ENCODE measurements at regions not wholly inside any gene's neighbourhood (a gene's known extent, or its start where the extent isn't known, plus 50 kb on each side); places are given as distances from the start of the nearest gene placed in this dataset.

DNA sequence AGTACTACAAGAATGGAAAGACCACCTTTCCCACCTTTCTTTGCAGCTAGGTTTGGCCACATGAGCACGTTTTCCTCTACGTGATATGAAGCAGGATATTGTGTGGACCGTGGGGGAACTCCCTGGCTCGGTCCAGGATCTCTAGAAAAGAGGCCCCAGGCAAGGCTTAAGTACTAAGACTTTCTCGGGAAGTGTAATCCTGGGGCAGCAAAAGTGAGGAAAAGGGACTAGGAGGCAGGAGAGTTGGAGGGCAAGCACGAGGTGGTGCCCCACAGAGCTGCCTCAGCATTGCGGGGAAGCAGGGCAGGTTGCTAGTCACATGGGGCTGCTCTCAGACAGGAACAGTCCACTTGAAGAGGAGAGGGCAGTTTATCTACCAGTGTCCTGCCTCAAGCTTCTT is 235.1 kb downstream of the GADD45G start:
- TF ChIP-seq ZNF274 (IDR thresholded peaks at IDR 0.05; ENCODE audit: low read depth, low read length) = no peak
- no peak overlapping the region for H3K4me3 ChIP-seq (ENCODE audit: low read length)

DNA sequence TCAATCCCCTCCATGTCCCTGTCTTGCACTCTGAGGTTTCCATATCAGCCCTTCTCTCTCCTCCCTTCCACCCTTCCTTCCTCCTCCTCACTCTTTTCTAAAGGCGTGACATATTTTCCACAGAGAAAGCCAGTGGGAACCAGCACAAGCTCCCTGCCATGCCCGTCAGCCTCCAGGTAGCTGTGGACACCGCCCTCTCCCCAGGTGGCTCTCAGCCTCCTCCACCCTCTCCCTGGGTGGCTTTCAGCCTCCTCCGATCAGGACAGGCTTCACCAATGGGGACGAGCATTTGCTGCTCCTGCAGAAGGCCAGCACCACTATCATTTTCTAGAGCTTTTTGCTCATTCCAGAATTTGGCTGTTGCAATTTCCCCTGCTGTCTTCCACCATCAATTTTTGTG is 236.6 kb downstream of the GADD45G start:
- no peak overlapping the region for H3K4me3 ChIP-seq (ENCODE audit: low read length)
- no peak for TF ChIP-seq ZNF274 (IDR thresholded peaks at IDR 0.05; ENCODE audit: low read depth, low read length)

DNA sequence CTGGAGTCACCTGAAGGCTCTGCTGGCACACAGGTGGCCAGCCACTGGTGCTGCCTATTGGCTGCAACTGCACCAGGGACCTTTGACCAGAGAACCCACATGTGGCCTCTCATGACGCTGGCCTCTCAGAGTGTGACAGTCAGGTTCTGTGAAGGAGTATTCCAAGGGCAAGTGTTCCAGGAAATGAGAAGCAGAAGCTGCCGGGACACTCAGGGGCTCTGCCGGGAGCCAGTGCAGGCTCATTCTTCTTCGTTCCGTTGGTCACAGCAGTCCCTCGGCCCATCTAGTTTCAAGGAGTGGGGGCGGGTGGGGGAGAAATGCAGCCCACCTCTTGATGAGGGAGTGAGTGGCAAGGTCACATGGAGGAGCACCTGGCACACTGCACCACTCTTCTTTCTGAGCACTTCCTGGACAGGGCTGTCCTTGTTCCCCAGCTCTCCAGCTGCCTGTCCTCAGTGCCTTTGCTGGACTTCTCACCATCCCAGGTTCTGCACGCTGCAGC is 237.5 kb downstream of the GADD45G start:
- no peak for TF ChIP-seq ZNF274 (IDR thresholded peaks at IDR 0.05; ENCODE audit: low read depth, low read length)
- H3K4me3 ChIP-seq (ENCODE audit: low read length) = no peak overlapping the region

DNA sequence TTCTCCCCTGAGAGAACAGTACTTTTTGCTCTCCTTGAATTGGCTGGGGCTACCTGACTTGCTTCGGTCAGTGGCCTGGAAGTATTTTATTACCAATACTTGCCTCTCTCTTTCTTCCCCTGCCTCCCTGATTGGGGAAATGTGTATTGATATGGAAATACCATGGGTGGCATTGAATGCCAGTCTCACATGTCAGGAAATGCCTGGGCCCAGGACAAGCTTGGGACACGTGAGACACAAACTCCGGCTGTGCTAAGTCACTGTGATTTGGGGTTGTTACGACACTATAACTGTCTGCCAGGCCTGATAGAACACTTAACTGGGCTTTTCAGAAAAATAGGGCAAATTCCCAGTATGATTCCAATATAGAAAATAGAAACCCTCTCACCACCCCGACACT is 238.3 kb downstream of the GADD45G start:
- H3K4me3 ChIP-seq (ENCODE audit: low read length) = no peak overlapping the region
- no peak for TF ChIP-seq ZNF274 (IDR thresholded peaks at IDR 0.05; ENCODE audit: low read depth, low read length)

DNA sequence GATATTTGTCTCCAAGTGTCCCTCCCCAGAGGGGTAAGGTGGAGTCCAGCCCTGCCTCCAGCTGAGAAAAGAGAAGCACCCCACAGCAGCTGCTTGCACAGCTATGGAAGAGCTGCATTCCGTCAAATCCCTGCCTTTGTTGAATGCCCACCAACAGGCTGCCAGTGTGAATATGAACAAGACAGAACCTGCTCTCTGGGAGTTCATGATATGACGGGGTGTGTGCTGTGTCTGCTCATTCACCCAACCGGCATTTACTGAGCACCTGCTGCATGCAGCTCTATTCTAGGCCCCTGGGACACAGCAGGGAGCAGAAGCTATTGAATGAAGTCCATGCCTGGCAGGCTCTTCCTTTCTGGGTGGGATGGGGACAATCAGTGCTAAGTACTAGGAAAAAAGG is 238.8 kb downstream of the GADD45G start:
- no peak overlapping the region for H3K4me3 ChIP-seq (ENCODE audit: low read length)

DNA sequence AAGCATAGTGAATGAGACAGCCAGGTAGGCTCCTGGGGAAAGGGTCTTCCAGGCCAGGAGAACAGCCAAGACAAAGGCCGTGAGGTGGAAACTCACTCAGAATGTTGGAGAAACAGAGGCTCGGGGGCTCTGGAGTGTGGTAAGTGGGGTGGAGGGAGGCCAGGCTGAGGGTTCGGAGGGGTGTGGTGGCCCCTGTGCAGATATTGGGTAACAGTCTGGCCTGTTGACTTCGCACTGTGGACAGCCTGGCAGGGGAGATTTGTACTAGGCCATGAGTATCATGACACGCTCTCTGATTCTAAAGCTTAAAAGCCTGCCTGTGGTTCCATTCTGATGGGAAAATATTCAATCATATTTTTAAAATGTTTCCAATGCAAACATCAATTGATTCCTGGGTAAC is 239.3 kb downstream of the GADD45G start:
- TF ChIP-seq ZNF274 (IDR thresholded peaks at IDR 0.05; ENCODE audit: low read depth, low read length) = no peak
- no peak overlapping the region for H3K4me3 ChIP-seq (ENCODE audit: low read length)

More for the DNA sequence above, 238.8 kb downstream of the GADD45G start:
- TF ChIP-seq ZNF274 (IDR thresholded peaks at IDR 0.05; ENCODE audit: low read depth, low read length) = no peak

DNA sequence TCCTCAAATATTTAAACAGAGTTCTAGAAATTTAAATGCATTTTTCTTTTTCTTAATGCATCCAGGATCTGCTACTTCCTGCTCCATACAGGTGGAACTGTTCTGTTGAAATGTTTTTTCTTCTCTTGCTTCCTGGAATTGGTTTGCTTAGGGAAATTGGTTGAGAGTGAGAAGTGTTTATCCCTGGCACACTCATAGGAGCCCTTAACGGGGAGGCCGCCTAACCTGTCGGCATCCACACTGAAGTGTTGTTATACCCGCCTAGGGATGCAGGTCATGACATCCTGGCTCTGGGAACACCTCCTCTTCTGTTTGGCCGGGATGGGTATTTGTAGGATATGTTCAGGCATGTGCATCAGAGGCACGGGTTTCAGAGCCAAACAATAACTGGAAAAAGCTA is 239.7 kb downstream of the GADD45G start:
- no peak for TF ChIP-seq ZNF274 (IDR thresholded peaks at IDR 0.05; ENCODE audit: low read depth, low read length)
- no peak overlapping the region for H3K4me3 ChIP-seq (ENCODE audit: low read length)

DNA sequence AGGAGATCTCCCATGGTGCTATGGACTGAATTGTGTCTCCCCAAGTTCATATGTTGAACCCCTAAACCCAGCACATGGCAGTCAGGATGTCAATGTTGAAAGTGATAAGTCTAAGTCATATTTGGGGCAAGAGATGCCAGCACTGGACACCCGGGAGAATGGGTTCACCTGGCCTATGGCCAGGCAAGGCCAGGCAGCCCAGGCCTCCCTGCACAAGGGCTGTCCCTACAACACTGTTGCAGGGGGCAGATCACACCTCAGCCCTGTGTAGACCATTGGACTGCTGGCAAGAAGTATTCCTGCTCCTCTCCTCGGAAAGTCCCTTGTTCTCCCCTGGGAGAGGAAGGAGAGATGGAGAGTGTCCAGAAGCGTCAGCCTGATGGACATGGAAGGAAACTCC is 240.5 kb downstream of the GADD45G start:
- no peak for TF ChIP-seq ZNF274 (IDR thresholded peaks at IDR 0.05; ENCODE audit: low read depth, low read length)
- H3K4me3 ChIP-seq (ENCODE audit: low read length) = no peak overlapping the region

DNA sequence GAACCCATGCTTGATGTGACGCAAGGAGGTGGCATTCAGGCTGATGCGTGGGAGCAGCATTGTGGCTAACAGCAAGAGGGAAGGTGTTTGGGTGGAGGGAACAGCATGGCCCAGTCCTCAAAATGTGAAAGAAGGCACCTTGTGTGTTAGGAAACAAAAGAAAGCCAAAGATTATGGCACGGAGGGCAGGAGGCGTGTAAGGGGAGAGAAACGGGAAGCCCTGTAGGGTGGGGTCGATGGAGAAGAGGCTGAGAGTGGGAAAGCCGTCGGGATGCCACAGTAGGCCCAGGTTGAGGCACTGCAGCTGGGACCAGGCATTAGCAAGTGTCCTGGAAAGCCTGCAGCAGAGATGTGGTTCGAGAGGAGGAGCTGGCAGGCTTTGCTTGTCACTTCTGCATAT is 241.1 kb downstream of the GADD45G start:
- TF ChIP-seq ZNF274 (IDR thresholded peaks at IDR 0.05; ENCODE audit: low read depth, low read length) = no peak
- no peak overlapping the region for H3K4me3 ChIP-seq (ENCODE audit: low read length)

DNA sequence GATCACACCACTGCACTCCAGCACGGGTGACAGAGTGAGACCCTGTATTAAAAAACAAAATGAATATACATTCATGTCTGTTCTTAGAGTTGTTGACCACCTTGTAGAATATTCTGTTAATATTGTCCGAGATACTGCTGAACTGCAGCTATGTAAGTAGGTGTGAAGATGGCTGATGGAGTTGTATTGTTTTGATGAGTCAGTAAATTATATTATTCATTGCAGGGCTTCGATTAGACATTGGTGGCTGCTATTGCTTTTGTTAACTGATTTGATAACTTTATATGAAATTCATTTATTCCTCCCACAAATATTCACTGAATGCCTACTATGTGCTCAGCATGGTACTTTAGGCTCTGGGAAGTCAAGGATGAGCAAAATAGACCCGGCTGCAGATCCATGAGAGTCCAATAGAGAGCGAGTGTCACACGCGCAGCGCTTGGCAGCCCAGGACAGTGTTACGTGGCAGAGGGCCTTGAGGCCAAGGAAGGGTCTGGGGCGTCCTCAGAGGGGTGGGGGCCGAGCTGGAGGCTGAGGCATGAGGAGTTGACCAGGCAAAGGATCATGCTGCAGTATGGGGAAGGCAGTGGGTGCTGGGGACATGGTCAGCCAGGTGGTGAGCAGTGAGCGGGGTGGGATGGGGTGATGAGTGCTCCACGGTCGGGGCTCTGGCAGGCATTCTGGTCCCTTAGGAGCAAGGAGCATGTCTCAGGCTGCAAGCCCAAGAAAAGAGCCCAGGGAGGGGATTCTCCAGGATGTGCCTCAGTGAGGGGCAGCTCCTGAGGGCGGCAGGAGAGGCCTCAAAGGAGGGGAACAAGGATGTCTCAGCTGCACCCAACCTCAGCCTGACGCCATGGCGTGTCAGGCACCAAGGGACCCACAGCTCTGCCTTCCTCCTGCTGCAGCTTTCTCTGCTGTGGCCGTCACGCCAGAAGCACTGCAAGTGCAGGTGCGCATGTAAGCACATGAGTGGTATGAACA is 243.5 kb downstream of the GADD45G start:
- TF ChIP-seq ZNF274 (IDR thresholded peaks at IDR 0.05; ENCODE audit: low read depth, low read length) = no peak
- no peak overlapping the region for H3K4me3 ChIP-seq (ENCODE audit: low read length)

DNA sequence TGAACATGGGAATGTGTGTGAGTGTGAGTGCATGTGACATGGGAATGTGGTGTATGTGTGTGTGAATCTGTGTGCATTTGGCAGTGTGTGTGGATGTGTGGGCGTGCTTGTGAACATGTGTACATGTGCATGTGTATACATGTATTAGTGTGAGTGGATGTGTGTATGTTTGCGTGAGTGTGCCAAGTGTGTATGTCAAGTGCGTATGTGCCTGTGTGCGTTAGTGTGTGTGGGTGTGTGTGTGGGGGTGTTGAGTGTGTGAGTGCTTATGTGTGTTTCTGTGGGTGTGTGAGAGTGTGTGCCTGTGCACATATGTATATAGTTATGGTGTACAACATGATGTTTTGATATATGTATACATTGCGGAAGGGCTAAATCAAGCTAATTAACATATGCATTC is 244.3 kb downstream of the GADD45G start:
- TF ChIP-seq ZNF274 (IDR thresholded peaks at IDR 0.05; ENCODE audit: low read depth, low read length) = no peak
- no peak overlapping the region for H3K4me3 ChIP-seq (ENCODE audit: low read length)

DNA sequence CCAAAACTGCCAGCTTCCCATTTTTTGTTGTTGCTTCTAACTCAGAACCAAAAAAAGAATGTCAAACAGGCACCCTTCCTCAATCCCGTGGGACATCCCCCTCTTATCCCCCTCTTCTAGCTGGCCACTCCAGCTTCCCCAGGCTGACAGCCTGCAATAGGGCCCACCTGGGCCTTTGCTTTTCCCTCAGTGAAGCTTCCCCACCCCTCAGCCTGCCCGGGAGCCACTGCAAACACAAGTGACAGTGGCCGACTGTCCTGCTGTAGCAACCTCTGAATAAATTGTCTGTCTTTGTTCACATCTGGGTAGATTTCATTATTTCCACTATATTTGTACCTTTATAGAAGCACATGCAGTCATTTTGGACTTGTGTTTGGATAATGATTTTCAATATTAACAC is 245.3 kb downstream of the GADD45G start:
- no peak overlapping the region for H3K4me3 ChIP-seq (ENCODE audit: low read length)
- no peak for TF ChIP-seq ZNF274 (IDR thresholded peaks at IDR 0.05; ENCODE audit: low read depth, low read length)

DNA sequence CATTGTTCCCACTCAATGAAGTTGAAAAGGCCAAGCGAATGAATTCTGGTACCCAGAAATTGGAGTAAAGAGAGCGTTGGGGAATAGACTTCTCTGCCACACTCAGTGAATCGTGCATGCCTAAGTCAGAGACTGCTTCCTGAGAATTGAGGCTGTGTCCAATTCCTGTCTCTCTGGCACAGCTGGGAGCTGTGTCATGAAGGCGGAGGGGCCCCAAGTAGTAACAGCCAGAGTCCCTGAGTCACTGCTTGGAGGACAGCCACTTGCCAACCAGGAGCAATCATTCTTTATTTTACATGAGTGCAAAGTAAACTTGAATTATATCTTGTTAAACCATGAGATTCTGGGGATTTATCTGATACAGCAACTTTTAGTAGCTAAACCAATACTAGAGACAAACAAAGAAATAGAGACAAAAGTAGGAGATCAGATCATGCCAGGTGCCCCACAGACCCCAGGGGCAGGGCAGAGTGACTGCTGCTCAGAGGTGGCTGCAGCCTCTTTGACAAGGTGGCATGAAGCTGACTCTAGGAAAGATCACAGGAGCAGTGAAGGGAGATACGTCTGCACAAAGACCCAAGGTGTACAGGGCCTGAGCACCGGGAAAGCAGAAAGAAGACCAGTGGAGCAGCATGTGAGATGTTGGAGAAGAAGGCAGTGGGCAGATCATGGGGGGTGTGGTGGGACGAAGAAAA is 246.0 kb downstream of the GADD45G start:
- no peak for TF ChIP-seq ZNF274 (IDR thresholded peaks at IDR 0.05; ENCODE audit: low read depth, low read length)
- H3K4me3 ChIP-seq (ENCODE audit: low read length) = no peak overlapping the region

DNA sequence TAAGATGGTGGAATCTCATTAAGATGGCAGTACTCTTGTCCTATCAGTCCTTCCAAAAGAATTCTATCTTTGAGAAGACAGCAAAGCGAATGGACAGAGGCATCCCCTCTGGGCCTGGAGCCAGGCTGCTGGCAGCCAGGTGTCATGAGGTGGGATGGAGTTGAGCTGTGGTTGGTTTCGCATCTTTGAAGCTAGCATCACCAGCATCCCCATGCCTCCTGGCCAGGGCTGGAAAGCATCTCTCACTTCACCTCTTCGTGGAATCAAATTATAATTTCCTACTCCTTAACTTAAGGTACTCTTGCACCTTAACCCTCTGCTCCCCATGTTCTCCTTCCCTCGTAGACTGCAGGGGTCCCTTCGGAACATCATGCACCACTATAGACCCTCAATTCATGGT is 248.3 kb downstream of the GADD45G start:
- H3K4me3 ChIP-seq (ENCODE audit: low read length) = no peak overlapping the region
- no peak for TF ChIP-seq ZNF274 (IDR thresholded peaks at IDR 0.05; ENCODE audit: low read depth, low read length)

DNA sequence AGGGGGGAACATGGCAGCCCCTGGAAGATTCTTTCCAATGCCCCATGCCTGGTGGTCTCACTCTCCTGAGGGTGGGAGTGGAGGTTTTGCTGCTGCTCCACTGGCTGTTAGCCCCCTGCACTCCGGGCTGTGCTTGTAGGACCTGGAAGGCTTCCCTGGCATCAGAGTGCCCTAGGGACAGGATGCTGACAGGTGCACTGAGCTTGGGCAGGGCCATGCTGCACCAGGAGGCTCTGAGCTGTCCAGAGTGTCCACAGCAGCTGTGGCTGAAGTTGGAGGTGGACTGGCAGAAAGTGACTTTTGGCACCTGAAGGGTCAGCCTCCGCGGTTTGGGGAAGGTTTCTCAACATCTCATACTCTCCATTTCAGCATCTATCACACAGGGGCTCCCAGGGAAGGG is 249.1 kb downstream of the GADD45G start:
- no peak for TF ChIP-seq ZNF274 (IDR thresholded peaks at IDR 0.05; ENCODE audit: low read depth, low read length)
- no peak overlapping the region for H3K4me3 ChIP-seq (ENCODE audit: low read length)

Measured in GM08714 (cell line).